T1000 (cell line): ENCODE measurements at regions not wholly inside any gene's neighbourhood (a gene's known extent, or its start where the extent isn't known, plus 50 kb on each side); places are given as distances from the start of the nearest gene placed in this dataset.
"Not testable (repeated sequence)": the region's sequence is repeated elsewhere in the genome, so short reads cannot be mapped to it uniquely, and the experiment has no call there.

Experiments used
- DNase-seq: peaks from one replicate; lab custom pipeline; 2025; ENCODE audit warnings: mixed read lengths; lab: John Stamatoyannopoulos, UW

DNA sequence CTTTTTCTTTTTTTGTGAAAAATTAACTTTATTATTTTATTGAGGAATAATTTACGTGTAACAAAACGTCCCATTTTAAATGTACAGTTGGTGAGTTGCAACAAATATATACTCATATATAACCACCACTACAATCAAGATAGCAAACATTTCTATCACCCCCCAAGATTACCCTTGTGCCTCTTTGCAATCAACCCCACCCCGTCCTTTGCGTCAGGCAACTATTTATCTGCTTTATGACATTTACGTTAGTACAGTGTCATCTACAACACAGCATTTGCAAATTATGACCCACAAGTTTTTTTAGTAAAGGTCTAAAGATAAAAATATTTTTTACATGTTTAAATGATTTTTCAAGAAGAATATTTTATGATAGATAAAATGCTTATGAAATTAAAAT lies 485.6 kb upstream of the SOX9 start:
- DNase-seq, result no peak

DNA sequence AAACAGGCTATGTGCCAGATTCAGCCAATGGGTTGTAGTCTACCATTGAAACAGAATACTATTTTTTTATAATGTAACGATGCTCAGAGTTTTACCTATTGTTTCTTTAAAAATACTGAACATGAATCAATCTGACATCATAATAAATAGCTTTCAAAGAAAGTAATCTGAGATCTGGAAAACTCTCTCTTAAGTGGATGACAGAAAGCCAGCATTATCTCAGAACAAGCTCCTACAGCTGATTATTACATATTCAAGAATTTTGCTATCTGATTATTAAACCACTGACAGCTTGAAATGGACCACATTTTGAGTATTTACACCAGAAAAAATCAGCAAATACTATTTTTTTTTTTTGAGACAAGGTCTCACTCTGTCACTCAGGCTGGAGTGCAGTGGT lies 484.2 kb upstream of the SOX9 start:
- DNase-seq, result no peak

DNA sequence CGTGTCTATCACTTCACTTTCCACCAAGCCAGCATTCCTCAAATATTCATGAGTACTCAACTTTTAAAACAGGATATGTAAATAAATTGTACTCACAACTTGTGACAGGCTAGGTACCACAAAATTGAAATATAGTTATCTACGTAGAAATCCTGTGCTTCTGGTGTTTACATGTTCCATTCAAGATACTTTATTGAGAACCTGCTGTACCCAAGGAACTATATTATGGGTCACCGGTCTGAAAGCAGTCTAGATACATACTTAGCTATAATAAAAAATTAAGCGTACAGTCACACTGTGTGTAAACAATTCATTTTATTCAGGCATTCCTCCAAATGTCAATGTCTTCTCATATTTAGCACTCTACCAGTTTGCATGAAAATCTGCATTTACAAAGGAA lies 482.2 kb upstream of the SOX9 start:
- DNase-seq, result no peak

DNA sequence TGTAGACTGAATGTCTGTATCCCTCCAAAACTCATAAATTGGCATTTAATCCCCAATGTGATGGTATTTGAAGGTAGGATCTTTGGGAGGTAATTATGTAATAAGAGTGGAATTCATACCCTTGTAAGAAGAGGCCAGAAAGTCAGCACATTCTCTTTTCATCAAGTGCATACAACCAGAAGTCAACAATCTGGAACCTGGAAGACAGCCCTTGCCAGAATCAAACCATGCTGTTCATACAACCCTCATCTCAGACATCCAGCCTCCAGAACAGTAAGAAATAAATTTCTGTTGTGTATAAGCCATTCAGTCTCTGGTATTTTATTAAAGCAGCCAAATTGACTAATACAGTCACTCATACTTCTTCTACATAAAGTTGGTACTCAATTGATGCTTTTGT lies 481.0 kb upstream of the SOX9 start:
- DNase-seq, result no peak

DNA sequence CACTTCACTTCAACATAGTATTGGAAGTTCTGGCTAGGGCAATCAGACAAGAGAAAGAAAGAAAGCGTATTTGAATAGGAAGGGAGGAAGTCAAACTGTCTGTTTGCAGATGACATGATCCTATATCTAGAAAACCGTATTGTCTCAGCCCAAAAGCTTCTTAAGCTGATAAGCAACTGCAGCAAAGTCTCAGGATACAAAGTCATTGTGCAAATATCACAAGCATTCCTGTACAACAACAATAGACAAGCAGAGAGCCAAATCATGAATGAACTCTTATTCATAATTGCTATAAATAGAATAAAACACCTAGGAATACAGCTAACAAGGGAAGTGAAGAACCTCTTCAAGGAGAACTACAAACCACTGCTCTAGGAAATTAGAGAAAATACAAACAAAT lies 473.9 kb upstream of the SOX9 start:
- DNase-seq, result not testable (repeated sequence)

DNA sequence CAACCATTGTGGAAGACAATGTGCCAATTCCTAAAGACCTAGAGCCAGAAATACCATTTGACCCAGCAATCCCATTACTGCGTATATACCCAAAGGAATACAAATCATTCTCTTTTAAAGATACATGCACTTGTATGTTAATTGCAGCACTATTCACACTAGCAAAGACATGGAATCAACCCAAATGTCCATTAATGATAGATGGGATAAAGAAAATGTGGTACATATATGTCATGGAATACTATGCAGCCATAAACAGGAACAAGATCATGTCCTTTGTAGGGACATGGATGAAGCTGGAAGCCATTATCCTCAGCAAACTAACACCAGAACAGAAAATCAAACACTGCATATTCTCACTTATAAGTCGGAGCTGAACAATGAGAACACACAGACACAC lies 472.5 kb upstream of the SOX9 start:
- DNase-seq, result not testable (repeated sequence)

DNA sequence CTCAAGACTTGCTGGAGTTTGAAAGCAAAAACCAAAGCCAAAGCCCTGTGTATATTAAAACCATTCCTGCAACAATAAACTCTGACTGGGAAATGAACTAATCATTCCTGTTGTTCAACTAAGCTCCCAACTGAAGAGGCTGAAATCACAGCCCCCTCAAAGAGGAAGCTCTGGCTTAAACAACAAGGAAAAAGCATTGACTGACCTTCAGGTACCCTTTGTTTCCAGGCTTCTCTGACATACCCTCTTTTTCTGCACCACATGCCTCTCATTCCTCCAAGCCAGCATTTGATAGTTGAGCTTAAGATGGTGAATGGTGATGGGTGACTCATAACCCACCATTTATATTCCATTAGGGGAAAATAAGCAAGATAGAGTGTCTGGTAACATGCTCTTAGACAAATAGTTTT lies 470.9 kb upstream of the SOX9 start:
- DNase-seq, result no peak

DNA sequence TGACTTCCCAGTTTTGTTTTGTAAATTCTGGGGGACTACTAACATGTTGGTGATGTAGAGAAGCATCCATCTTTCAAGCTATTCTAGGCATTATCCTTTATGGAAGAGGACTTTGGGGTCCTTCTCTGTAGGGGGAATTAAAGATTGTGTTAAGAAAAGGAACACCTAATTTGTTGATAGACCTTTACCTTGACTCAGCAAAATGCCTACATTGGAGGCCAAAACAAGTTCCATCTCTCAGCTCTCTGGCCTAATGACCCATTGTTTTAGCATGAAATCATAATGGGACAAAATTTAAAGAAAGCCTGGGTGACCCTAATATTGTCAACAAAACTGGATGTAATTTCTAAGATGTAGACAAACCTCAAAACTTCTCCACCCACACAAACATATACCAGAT lies 465.3 kb upstream of the SOX9 start:
- no peak for DNase-seq

DNA sequence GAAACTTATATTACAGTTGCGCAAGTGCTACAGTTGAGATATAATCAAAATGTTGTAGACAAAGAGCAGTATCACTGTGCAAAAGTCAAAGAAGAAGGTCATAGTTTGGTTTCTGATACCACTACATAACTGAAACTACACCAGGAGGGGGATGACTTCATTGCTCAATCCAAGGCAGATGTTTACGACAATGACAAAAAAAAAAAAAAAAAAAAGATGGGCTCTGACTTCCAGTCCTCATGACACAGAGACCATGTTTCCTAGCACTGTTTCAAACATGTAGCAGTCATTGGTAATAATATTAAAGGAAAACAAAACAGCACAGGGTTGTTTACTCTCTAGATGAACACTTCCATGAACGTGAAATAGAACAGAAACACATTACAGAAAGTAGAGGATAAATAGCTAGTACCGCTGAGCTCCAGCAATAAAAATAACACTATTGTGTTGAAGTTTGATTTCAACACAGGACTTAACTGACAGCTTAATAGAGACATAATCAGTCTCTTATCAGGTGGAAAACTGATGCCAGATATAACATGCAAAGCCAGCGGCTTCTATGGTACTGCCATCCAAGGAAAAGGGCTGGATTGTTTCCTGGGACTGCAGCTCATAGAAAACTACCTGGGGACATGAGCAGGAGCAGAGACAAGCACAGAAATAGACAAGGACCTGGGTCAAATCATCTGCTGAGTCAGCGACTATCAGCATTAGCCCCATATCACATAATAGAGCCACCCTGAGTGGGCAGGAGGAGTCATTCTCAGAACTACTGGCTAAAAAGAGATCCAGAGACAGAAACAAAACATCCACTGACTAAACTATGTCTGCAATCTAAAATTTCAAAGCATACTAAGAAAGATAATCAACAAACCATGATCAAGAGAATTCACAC lies 463.6 kb upstream of the SOX9 start:
- DNase-seq, result no peak

DNA sequence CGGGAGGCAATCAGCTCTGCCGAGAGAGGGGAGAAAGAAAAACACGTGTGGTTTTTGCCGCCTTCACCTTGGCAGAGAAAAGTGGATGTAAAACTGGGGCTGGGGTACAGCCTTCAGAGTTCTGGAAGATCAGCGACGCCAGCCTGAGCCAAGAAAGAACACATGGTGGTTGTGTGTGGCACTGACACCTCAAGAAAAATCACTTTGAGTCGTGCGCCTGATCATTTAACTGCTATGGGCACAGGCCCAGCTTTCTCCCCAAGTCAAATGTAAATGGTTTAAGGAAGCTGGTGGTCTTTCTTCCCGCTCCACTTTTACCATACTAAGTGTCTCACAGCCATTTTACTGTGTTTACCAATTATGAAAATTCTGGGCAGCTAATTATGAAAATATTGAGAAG lies 461.8 kb upstream of the SOX9 start:
- no peak for DNase-seq

DNA sequence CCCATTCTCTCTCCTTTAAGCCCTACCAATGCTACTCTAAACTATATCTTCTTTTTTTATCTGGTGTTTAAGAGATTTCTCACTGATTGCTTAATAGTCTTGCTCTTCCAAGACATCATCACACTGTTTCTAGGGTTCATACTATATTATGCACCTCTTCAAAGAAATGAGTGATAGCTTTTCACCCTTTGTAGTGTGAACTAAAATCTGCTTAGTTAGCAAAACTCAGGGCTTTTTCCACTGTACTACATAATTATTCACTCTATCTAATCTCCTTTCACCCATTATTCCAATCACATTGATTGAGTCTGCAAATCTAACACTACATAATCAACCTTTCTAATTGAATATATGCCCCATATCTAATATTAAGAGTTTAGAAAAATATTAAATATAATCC lies 456.0 kb upstream of the SOX9 start:
- no peak for DNase-seq

DNA sequence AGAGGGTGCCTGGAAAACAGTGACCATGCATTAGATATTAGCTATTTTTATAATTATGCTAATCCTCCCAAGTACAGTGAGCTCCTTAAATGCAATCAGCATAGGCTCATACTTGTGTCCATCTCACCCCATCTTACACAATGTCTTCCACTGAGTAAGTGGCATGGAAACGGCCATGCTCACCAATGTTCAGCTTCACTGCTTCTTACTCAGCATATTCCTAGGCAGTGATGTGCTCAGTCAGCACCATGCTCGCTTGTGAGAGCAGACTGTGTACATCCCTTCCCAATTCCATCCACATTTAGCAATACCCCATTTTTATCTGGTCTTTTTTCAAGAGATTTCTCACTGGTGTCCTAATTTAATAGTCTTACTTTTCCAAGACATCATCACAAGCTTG lies 454.8 kb upstream of the SOX9 start:
- DNase-seq, result no peak

DNA sequence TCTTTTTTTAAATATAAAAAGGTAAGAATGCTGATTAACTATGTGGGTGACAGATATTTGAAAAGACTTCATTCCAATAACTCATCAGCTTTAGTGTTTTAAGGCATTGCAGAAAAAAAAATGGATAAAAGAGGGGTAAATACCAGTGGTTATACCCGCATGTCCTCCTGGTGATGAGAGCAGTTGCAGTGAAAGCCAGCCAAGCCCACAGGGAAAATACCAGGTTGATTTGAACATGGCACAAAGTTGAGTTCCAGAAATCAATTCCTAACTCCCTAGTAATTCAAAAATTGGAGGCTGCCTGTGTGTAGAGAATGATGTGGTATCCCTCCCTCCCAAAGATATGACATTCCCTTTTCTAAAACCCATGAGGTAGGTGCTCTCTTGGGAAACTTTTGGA lies 453.2 kb upstream of the SOX9 start:
- DNase-seq, result no peak

DNA sequence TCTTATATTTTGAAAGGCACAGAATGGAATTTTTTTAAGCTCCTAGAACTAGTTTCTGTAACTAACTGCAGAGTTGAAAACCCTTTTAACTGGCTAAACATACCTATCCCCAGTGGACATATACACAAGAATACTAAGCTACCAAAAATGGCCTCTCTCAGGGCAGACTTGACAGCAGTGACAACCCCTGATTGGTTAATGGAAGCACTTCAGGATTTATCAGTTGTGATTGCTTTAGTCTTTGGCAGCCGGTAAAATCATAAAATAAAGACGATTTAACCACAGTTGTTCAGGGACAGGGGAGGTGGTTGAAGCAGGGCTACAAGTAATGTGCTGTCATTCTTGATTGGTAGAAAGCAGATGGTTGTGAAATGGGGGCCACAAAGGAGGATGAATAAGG lies 452.0 kb upstream of the SOX9 start:
- no peak for DNase-seq

DNA sequence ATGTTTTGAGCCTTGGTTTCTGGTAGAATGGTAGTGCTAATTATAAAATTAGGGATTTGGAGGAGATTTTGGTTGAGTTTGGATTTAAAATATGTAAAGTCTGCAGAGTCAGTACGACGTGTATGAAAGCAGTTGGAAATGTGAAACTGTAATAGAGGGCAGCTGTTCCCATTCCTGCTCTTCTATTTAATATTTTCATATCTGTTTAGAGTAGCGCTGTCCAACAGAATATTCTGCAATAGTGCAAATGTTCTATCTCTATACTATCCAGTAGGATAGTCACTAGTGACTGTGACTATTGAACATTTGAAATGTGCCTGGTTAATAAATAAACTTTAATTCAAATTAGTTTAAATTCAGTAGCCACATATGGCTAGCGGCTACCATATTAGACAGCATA lies 443.4 kb upstream of the SOX9 start:
- DNase-seq, result no peak

DNA sequence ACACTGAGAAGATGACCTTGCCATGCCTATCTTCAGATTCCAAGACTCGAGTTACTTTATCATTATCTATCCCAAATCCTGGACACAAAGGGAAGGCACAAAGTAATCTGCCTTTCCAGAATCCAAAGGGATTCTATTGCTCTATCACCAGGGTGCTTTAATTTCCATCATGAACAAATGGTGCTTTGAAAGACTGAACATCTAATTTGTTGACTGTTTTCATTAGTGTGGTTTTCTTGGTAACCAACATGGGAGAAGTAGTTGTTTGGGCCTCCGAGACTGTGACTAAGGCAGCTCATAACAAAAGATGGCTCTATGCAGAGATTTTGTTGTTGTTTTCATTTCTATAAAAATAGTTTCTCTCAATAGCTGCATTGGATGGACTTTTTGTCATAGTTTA lies 441.0 kb upstream of the SOX9 start:
- no peak for DNase-seq

DNA sequence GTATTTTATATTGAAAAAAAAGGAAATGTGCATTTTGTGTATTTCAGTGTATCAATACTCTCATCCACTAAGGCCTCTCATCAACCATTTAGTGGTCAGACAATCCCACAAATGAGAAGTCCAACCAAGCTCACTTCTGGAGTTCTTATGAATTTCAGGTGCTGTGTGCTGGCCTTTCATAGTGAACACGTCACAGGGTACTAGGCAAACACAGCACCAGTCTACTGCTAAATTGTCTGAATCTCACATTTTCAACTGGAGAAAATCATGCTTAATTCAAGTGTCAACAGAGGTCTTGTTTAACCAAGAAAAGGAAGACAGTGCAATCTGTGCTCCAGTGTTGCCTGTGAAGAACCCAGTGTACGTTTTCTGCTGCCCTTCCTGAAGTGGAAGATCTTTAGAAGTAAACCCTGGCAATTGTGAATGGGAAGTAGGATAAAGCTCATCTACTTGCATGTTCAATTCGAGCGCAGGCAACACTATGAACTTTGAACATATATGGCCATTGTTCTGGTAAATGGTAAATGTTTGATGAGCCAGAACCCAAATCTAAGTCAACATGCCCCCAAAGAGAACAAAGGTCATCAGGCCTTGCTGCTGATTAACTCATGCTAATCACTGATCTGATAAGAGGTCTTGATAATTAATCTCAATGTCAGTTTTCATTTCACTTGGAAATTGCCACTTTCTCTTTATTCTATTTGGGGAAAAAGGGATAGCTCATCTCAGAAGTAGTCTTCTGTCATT lies 439.2 kb upstream of the SOX9 start:
- no peak for DNase-seq

DNA sequence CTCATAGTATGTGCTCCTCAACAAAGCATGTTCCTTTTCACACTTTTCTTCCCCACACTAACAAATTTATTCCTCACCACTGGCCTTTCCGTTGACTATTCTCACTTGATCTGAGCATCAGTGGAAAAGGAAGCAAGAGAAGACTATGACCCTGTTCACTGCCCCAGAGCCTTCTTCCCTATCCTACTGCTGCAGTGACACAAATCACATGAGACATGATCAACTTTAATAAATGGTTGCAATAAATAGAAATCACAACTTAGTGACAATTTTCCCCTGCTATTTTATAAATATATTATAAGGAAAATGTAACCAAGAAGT lies 438.7 kb upstream of the SOX9 start:
- DNase-seq, result no peak

DNA sequence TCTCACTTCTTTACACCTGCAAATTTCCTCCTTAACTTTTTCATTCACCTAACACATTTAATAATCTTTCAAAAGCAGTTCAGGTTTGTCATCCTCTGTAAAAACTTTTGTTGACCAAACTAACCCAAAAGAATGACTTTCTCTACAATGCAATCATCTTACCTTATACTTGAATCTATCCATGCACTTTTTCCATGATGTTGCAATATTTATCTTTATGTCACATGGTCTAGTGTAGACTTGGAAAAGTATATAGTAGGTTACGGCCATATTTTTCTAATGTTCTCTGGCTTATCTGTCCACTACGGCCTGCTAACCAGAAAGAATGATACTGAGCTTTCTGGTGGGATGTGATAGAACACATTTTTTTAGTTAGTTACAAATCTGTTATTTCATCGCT lies 431.0 kb upstream of the SOX9 start:
- DNase-seq, result no peak

DNA sequence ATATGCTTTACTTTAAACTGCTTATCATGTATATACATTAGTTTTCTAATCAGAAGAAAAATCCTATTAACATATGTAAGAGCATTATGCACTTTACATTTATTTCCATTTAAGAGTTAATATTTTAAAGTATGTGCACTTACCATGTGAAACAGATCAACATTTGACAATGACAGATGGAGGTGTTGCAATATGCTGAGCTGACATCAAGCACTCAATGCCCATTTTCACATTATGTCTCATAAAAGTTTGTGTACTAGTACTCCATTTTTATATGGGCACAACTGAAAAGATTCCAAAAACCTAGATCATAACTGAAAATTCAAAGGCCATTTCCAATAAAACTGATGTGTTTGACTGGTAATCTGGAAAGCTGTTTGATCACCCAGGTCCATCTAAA lies 420.9 kb upstream of the SOX9 start:
- no peak for DNase-seq

DNA sequence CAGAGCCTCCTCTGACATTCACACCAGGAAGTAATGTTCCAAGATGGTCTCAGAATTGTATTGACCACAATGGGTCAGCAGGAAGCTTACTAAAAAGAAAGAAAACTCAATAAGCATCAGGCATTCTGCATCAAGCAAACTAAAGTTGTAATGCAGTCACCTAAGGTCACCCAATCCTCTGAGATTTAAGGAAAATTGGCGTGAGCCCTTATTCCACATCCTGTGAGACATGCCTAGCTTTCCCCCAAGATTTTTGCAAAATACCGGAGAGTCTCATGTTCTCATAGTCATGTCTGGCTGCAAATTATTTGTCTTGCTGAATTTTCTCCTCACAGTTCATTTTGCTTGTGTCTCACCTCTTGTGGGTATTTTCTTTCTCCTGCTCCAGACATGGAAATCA lies 417.1 kb upstream of the SOX9 start:
- no peak for DNase-seq

DNA sequence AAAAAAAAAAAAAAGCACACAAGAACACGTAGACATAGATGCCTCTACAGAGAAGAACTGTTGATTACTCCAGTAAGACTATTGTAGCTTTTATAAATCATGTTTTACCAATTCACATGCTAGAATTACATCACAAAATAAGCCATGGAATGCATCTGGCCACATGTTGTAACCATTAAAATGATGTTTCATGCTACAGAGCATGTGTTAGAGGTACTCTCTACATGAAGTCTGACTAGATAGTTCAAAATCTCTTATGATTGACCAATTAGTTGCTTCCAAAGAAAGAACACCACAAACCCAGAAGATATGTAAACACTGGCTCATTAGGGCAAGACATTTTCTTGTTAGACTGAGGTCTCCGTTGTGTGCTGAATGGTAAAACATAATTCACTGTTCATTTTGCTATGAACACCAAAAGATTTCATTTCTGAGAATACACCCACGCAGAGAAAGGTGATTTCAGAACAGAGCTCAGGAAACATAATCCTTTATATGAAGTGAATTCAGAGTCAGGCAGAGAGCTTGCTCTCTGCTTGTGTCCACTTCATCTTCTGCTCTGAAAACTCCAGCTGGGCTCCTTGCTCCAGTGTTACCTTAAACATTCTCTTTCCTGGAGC lies 411.4 kb upstream of the SOX9 start:
- DNase-seq, result no peak

DNA sequence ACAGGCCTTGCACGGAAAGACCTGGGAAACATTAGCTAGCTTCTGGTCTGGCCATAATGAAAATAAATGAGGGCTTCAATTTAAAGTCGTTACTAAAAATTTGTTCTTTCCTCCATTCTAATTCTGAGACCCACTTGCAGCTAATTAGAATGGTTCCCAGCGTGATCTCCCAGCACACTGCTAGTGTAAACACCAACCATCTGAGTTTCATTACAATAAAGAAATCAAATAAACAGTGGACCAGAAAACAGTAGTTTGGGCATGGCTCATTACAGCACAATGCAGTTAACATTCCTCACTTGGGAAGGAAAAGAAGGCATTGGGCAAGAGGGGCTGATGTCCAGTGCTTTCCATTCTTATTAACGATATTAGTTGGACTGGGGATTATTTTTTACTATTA lies 410.9 kb upstream of the SOX9 start:
- no peak for DNase-seq
